ENCODE measurements at regions not wholly inside any gene's neighbourhood (a gene's known extent, or its start where the extent isn't known, plus 50 kb on each side); places are given as distances from the start of the nearest gene placed in this dataset.

DNA sequence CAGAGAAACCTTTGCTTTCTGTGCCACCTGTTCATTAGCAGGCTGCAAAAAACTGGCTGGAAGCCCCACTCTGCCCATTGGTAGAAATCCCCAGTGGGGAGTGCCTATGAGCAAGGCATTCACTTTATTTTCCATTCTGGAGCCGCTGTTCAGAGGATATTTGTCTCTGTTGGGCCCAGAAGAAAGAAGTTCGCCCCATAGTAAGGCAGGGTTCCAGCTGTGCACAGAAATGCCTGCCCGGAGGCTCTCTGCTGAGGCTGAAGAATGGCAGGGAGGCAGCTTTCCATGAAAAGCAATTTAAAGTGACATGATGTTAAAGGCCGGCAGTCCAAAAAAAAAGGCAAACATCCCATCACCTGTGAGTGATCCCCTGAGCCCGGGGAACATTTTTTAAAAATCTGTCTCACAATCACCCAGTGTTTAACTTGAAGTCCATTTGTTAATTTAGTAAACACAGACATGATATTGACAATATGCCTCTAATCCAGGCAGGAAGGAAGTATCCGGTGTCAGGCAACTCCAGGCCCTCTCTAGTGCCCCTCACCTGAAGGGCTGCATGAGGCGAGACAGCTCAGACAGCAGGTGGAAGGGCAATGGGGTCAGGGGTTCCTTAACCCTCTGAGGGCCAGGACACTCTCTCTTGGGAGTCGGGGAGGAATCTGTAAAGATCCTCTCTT lies 265.1 kb upstream of the SIX2 start:
- TF ChIP-seq CTCF (IDR thresholded peaks at IDR 0.05): no peak
- TF ChIP-seq EP300 (IDR thresholded peaks at IDR 0.05): no peak
- TF ChIP-seq POLR2A (IDR thresholded peaks at IDR 0.05): no peak

All from tibial nerve (tissue), 4 donors.